Liver (tissue), 8 donors: ENCODE measurements at regions not wholly inside any gene's neighbourhood (a gene's known extent, or its start where the extent isn't known, plus 50 kb on each side); places are given as distances from the start of the nearest gene placed in this dataset.

Experiments used
- DNase-seq: peaks from one replicate; pipeline ENCODE4 v3.0.0-alpha.2; 2017; ENCODE audit warnings: low spot score
- H3K27ac ChIP-seq, 2 donors: one replicate each; pipeline ENCODE4 v1.7.0; 2013; ENCODE audit warnings: inconsistent platforms in 2 of 2, low read length in 2 of 2, control low read depth in 1 of 2, low read depth in 1 of 2, mild to moderate bottlenecking in 1 of 2
- H3K27me3 ChIP-seq, 4 donors: one replicate each; pipeline versions ENCODE4 v1.6.1 to v1.7.0; 2013; ENCODE audit warnings: low read length in 3 of 4, inconsistent platforms in 1 of 4, mild to moderate bottlenecking in 1 of 4, moderate library complexity in 1 of 4; ENCODE audit not compliant: control insufficient read depth in 4 of 4, insufficient read depth in 4 of 4
- H3K36me3 ChIP-seq, 4 donors: one replicate each; pipeline versions ENCODE4 v1.6.1 to v1.7.0; 2013; ENCODE audit warnings: low read length in 3 of 4, mild to moderate bottlenecking in 3 of 4, low read depth in 1 of 4, moderate library complexity in 1 of 4; ENCODE audit not compliant: control insufficient read depth in 4 of 4, insufficient read depth in 3 of 4
- H3K4me1 ChIP-seq, 4 donors: one replicate each; pipeline versions ENCODE4 v1.6.1 to v1.7.0; 2013; ENCODE audit warnings: low read length in 3 of 4, mild to moderate bottlenecking in 3 of 4, moderate library complexity in 1 of 4; ENCODE audit not compliant: control insufficient read depth in 4 of 4, insufficient read depth in 4 of 4
- H3K4me3 ChIP-seq, 3 donors: one replicate each; pipeline versions ENCODE4 v1.6.1 to v1.7.0; 2013; ENCODE audit warnings: low read length in 3 of 3, control low read depth in 1 of 3, low read depth in 1 of 3, mild to moderate bottlenecking in 1 of 3
- H3K9ac ChIP-seq, 2 donors: one replicate each; pipeline ENCODE4 v1.7.0; 2013; ENCODE audit warnings: low read length in 2 of 2, mild to moderate bottlenecking in 2 of 2, moderate library complexity in 2 of 2, control low read depth in 1 of 2, low read depth in 1 of 2
- H3K9me3 ChIP-seq, 4 donors: one replicate each; pipeline versions ENCODE4 v1.6.1 to v1.7.0; 2013; ENCODE audit warnings: low read length in 3 of 4; ENCODE audit not compliant: control insufficient read depth in 4 of 4
- ATF3 ChIP-seq: IDR thresholded peaks from 2 replicates; pipeline ENCODE4 v1.6.1; 2016; ENCODE audit warnings: antibody characterized with exemption
- CTCF ChIP-seq: fragments of 150-350 bp; IDR thresholded peaks from 2 replicates; pipeline ENCODE4 v1.5.1; 2017; ENCODE audit warnings: improper control_type of control experiment, low read depth, low read length; ENCODE audit not compliant: missing input control
- EGR1 ChIP-seq, 2 donors: IDR thresholded peaks; 2 replicates each; pipeline ENCODE4 v1.6.1; 2016 to 2018; ENCODE audit warnings: antibody characterized with exemption in 2 of 2, low read depth in 2 of 2
- FOXA1 ChIP-seq: IDR thresholded peaks from 2 replicates; pipeline ENCODE4 v1.6.1; 2016; ENCODE audit warnings: antibody characterized with exemption
- FOXA2 ChIP-seq: IDR thresholded peaks from 2 replicates; pipeline ENCODE4 v1.6.1; 2016; ENCODE audit warnings: antibody characterized with exemption
- GABPA ChIP-seq, 2 donors: IDR thresholded peaks in 1 of 2; conservative IDR thresholded peaks in 1 of 2; 2 replicates each; pipeline ENCODE4 v1.6.1; 2016; ENCODE audit warnings: antibody characterized with exemption in 2 of 2, mild to moderate bottlenecking in 1 of 2, moderate library complexity in 1 of 2
- HNF4A ChIP-seq, 2 donors: conservative IDR thresholded peaks; 2 replicates each; pipeline ENCODE4 v1.6.1; 2016; ENCODE audit warnings: antibody characterized with exemption in 2 of 2, mild to moderate bottlenecking in 2 of 2
- HNF4G ChIP-seq: IDR thresholded peaks from 2 replicates; pipeline ENCODE4 v1.6.1; 2016; ENCODE audit warnings: antibody characterized with exemption
- JUND ChIP-seq, 2 donors: IDR thresholded peaks; 2 replicates each; pipeline ENCODE4 v1.6.1; 2016; ENCODE audit warnings: antibody characterized with exemption in 2 of 2
- MAX ChIP-seq: IDR thresholded peaks from 2 replicates; pipeline ENCODE4 v1.6.1; 2016; ENCODE audit warnings: antibody characterized with exemption
- NR2F2 ChIP-seq: IDR thresholded peaks from 2 replicates; pipeline ENCODE4 v1.6.1; 2016; ENCODE audit warnings: antibody characterized with exemption
- RAD21 ChIP-seq, 2 donors: IDR thresholded peaks; 2 replicates each; pipeline ENCODE4 v1.6.1; 2016; ENCODE audit warnings: antibody characterized with exemption in 2 of 2, mild to moderate bottlenecking in 2 of 2
- REST ChIP-seq: IDR thresholded peaks from 2 replicates; pipeline ENCODE4 v1.6.1; 2016; ENCODE audit warnings: antibody characterized with exemption, mild to moderate bottlenecking
- RXRA ChIP-seq, 2 donors: IDR thresholded peaks; 2 replicates each; pipeline ENCODE4 v1.6.1; 2017 to 2018; ENCODE audit warnings: antibody characterized with exemption in 2 of 2, mild to moderate bottlenecking in 1 of 2
- SP1 ChIP-seq: IDR thresholded peaks from 2 replicates; pipeline ENCODE4 v1.6.1; 2018; ENCODE audit warnings: antibody characterized with exemption, mild to moderate bottlenecking
- YY1 ChIP-seq: IDR thresholded peaks from 2 replicates; pipeline ENCODE4 v1.6.1; 2016; ENCODE audit warnings: antibody characterized with exemption, mild to moderate bottlenecking
- ZBTB33 ChIP-seq: IDR thresholded peaks from 2 replicates; pipeline ENCODE4 v1.6.1; 2016; ENCODE audit warnings: antibody characterized with exemption
- whole genome bisulfite sequencing: extraction: QIAGEN DNeasy Blood & Tissue Kit; methylation state at CpG from one replicate; pipeline ENCODE4 v1.1.7; 2013; 5-methylcytosine and 5-hydroxymethylcytosine counted together
- donor health status: healthy.
- donor health status: healthy.
- donor health status: healthy.
- donor health status: healthy.
- donor health status: healthy.

- Histone ChIP-seq H3K27me3 (peaks cover 0 to 3% (median 2%) of the 10 kb centered on the region in 4 donors), H3K9ac (no peak overlapping the region), H3K27ac (no peak overlapping the region), H3K36me3 (no peaks in the 10 kb centered on the region), H3K4me3 (no peak overlapping the region), H3K9me3 (peaks cover 0 to 3% (median 0%) of the 10 kb centered on the region in 4 donors), H3K4me1 (no peaks in the 10 kb centered on the region)
- WGBS, result 61% methylated on average over 11 of the region's 11 CpGs
- TF ChIP-seq HNF4G, result no peak
- TF ChIP-seq MAX, result no peak
- no peak for TF ChIP-seq GABPA (IDR thresholded peaks at IDR 0.05 in 1 of 2, conservative IDR thresholded peaks at IDR 0.05 in 1 of 2)
- TF ChIP-seq YY1, result no peak
- TF ChIP-seq RXRA (IDR thresholded peaks at IDR 0.05), result no peak
- TF ChIP-seq JUND (IDR thresholded peaks at IDR 0.05), result no peak
- no peak for TF ChIP-seq EGR1 (IDR thresholded peaks at IDR 0.05; ENCODE audit: low read depth in 2 of 2)
- no peak for TF ChIP-seq NR2F2
- DNase-seq, result no peak
These were observed 129.1 kb downstream of the AIPL1 start for GRCh38 chr17:6305613-6306360.

GRCh38 chr17:6304894-6305612 is 129.9 kb downstream of the AIPL1 start:
- H3K36me3 ChIP-seq, result no peaks in the 10 kb centered on the region
- no peaks in the 10 kb centered on the region for H3K4me1 ChIP-seq
- H3K4me3 ChIP-seq, result no peak overlapping the region
- 41% methylated on average over 3 of the region's 3 CpGs for WGBS
- no peak for TF ChIP-seq GABPA (IDR thresholded peaks at IDR 0.05 in 1 of 2, conservative IDR thresholded peaks at IDR 0.05 in 1 of 2)
- no peak for TF ChIP-seq JUND (IDR thresholded peaks at IDR 0.05)
- TF ChIP-seq FOXA2, result no peak
- no peak for TF ChIP-seq ATF3
- TF ChIP-seq HNF4A (conservative IDR thresholded peaks at IDR 0.05), result no peak
- no peak for TF ChIP-seq RAD21 (IDR thresholded peaks at IDR 0.05)
- no peak for TF ChIP-seq EGR1 (IDR thresholded peaks at IDR 0.05; ENCODE audit: low read depth in 2 of 2)
- no peak for TF ChIP-seq SP1
- no peak for TF ChIP-seq YY1
- TF ChIP-seq MAX, result no peak
- no peak for TF ChIP-seq HNF4G
- TF ChIP-seq FOXA1, result no peak
- no peak for TF ChIP-seq REST
- TF ChIP-seq CTCF, result no peak
- TF ChIP-seq ZBTB33, result no peak
- no peaks in the 10 kb centered on the region for H3K27me3 ChIP-seq
- DNase-seq, result no peak
- H3K27ac ChIP-seq, result no peak overlapping the region
- H3K9ac ChIP-seq, result no peak overlapping the region
- peaks cover 0 to 3% (median 0%) of the 10 kb centered on the region in 4 donors for H3K9me3 ChIP-seq
